CD4-positive, alpha-beta T cell treated with Interleukin-1 beta for 1 hour (primary cell): ENCODE measurements at regions not wholly inside any gene's neighbourhood (a gene's known extent, or its start where the extent isn't known, plus 50 kb on each side); places are given as distances from the start of the nearest gene placed in this dataset.

Experiments used
- DNase-seq, 2 donors: peaks; one replicate each; pipeline ENCODE4 v3.0.0-alpha.2; 2020 to 2022

DNA sequence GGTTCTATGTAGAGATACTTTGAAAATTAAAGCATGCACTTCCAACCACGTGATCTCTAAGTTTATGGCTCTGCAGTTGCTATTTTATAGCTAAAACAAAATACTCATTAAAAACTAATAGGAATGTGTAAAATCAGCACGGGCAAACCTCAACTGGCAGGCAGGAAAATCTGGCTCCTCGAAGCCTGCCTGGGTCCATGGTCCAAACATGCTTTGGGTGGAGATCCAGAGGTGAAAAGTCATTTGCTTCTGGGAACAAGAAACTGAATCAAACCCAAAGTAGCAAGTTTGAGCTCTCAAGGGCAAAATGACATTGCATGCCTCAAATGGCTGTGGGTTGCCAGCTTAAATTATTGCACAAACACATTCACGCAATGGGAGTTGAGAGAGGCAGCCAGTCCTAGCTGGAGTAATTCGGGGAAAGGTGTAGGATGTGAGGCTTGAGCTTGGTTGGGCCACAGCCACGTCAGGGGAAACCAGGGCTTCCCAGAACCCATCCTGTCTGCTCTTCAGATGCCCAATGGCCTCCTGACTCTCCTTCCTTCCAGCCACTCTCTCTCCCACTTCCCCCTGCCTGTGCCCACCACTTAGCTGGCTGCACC is 75.2 kb upstream of the LCLAT1 start:
- no peak for DNase-seq

DNA sequence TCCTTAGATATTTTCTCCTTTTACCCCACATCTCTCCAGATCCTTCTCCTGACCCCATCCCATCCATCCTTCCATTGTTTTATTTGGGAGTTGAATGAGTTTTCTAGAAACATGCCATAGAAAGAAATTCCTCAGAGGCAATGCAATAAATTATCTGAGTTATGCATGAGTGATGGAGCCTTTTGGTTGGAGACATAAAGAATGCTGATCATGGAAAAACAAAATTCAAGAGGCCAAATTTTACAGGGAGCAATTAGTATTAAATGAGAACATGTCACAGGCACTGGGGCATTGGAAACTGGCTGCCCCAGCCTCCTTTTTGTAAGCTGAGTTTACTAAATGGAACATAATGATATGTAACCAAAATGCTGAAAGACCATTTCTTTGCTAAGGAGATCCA is 74.2 kb upstream of the LCLAT1 start:
- DNase-seq = no peak

DNA sequence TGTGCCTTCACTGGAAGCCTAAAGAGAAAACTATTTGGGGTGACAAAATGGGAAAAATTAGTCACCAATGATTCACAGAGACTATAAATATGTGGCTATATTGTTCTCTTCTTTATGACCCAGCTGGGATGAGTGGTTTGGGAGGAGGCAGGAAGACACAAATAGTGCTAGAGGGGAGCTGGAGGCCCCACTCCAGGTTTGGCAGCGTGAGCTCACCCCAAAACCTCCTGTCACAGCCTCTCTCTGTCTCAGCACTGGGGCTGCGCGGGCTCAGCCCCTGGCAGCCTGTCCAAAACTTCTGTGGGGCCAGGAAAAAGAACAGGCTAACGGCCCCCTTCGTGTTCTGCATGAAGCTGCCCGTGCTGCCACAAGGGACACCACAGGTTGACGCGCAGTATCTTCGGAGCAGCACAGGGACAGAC is 73.2 kb upstream of the LCLAT1 start:
- DNase-seq = no peak

DNA sequence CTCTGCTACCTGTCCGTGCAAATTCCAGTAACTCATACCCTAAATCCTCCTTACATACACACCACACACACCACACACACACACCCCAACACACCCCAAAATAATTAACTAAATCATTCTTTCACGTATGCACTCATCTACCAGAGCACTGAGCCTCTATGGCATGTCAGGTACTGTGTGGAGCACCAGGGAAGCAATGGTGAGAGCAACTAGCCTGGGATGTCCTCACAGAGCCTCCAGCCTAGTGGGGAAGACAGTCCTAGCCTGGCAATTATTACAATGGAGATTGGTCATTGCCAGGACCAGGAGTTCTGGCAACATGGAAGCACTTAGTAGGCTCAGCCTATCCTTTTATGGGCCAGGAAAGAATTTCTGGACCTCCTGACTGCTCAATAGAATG is 72.7 kb upstream of the LCLAT1 start:
- DNase-seq = no peak

DNA sequence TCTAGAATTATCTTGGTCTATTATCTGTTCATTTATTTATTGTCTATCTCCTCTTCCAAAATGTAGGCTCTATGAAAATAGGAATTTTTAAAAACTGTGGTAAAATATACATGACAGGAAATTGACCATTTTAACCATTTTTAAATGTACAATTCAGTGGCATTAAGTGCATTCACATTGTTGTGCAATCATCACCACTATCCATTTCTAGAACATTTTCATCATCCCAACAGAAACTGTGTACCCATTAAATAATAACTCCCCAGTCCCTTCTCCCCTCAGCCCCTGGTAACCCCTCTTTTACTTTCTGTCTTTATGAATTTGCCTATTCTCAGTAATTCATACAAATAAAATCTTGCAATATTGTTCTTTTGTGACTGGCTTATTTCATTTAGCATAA is 71.1 kb upstream of the LCLAT1 start:
- no peak for DNase-seq

DNA sequence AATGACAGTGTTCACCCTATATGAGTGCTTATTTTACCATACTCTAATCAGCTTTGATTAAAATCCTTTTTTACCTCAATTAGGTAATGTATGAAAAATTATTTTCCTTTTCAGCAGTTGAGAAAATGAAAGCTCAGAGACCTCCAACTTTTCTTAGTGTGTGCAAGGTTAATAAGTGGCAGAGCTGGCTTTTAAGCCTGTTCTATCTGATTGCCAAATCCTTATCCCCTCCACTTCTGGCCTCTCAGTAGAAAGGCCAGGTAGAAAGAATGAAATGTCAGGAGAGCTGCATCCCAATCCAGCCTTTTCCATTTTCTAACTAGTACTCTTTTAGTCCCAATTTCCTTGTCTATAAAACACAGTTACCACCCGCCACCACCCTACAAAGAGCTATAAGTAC is 67.6 kb upstream of the LCLAT1 start:
- no peak for DNase-seq

DNA sequence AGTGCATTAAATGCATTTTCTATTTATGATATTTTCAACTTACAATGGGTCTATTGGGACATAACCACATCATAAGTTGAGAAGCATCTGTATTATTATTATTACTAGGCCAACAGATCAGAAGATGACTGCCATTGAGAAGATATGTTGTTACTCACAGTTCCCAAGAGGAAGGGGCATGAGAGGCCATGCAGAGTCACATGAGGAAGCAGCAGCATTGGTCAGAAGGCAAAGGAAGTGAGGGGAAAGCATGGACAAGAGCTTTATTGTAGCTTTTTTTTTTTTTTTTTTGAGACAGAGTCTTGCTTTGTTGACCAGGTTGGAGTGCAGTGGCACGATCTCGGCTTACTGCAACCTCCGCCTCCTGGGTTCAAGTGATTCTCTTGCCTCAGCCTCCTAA is 66.2 kb upstream of the LCLAT1 start:
- DNase-seq = no peak

DNA sequence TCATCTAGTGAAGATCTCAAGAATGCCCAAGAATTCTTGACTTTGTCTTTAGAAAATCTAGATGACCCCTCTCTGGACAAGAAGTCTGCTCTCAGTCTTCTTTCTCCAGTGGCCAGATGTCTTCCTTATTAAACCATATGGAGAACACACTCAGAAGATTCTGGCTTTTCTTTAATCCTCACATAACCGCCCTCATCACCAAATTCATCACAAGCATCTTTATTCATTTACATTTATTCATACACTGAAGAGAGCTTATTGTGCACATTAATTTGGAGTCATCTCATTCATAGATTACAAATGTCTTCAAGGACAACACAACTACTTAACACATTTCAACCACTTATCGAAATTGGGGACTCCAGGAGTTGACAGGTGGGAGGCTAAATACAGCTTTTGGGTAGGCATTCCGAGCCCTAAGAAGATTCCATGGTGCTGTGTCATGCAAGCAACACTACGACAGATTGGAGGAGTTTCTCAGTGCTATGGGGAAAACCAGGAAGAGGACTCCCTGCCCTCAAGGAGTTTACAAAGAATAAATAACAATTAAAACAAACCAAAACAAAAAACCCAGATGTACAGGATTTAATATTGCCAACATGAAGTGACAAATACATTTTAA is 64.8 kb upstream of the LCLAT1 start:
- no peak for DNase-seq

DNA sequence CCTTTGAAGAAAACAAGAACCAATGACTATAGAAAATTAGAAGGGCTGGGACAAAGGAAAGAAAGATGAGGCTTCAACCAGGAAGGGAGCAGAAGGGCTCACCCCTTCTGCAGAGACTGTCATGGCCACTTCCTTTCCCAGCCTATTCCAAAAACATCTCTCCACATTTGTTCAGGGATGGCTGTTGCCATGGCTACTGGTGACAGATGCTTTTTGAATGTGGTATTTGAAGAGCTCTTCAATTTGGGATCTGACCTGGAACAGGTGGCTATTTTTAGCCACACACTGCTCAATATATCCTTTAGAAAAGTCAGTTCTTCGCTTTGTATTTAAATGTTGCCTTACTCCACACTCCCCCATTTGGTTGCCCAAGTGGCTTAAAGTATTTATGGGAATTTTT is 64.1 kb upstream of the LCLAT1 start:
- DNase-seq = no peak

DNA sequence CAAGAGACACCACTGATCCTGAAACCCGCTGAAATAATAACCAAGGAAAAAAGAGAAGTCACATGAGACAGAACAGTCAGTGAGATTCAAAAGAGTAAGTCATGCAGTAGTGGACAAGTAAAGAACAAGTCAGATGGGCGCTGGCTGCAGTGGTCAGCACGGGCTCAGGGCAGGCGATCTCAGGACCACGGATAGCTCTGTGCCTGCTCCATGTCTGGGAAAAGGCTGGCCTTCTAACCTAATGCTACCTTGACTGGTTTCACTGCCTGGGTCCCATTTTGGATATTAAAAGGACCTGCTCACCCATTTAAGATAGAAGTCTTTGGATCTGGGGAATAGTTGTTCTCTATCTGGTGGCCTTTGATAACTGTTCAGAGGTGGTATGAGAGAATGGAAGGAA is 61.7 kb upstream of the LCLAT1 start:
- DNase-seq = no peak

DNA sequence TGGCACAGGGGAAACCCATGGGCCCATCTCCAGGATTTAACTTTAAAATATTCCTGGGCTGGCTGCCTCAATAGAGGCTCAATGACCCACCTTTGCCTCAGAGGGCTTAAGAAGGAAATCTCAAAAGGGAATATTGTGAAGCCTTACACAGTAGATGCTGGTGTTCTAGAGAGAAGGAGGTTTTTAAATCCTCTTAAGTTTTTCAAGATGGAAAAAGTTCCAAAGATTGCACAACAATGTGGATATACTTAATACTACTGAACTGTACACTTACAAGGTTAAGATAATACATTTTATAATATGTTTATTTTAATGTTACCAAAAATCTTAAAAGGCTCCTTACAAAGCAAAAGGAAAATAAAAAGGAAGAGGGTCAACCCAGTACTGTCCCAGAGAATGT is 54.9 kb upstream of the LCLAT1 start:
- no peak for DNase-seq

DNA sequence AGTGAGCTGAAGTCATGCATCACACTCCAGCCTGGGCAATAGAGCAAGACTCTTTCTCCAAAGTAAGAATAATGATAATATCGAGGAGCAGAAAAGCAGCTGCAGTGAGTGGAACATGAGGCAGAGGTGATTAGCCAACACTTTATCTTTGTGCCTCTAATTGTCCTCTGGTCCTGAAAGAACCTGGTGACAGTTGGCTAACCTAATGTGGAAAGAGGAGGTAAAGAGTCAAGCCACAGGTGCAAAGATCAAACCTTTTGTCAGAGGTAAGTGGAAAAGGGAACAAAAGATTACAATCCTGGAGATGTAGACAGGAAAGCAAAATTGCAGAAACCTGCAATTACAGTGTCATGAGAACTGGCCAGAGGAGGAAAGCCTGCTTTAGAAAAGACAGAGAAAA is 53.5 kb upstream of the LCLAT1 start:
- DNase-seq = no peak

DNA sequence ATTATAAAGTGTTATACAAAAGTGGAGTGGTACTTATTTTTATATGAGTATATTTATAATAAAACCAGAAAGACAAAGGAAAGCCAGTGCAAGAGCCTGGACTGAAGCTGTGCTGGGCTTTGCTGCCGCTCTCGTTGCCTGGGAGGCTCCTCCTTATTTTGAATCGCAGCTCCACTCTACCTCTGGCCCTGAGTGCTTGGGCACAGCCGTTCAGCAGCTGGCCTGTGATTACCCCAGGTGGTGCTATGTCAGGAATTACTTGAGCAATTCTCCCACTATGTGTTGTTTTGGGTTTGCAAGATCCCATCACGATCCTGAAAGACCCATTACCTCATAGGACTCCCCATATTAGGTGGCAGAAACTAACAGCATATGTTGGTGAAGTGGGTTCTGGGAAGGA is 53.0 kb upstream of the LCLAT1 start:
- no peak for DNase-seq

DNA sequence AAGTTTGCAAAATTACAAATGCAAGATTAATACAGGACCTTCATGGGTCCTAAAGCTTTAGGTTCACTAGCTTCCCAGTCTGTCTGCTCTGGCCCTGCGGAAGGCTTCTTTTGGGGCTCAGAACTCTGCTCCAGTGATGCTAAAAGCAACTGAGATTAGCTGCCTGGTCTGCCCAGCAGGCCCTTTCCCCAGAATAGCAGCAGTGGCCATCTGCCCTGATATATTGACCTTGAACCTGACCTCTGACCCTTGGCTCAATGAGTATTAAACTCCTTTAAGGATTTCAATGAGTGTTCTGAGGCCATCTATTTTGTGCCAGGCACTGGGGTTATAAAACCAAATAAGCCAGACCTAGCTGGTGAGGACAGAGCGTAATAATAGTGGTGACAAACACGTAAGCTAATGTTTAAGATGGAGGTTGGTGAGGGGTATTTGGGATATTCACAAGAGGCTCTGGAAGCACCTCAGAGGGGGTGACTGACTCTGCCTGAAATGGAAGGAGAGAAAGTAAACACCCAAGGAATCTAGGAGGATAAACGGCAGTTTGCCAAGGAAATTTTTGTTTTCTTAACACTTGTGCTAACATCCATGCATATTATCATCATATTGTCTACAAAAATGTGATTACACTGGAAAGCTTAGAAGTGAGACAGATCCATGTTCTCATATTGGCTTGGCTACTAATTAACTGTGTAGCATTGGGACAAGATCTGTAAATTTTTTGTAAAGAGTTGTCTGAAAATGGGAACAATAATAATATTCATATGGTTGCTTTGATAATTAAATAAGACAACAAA is 50.4 kb upstream of the LCLAT1 start:
- DNase-seq = no peak
